T-helper 22 cell (primary cell): ENCODE measurements at regions not wholly inside any gene's neighbourhood (a gene's known extent, or its start where the extent isn't known, plus 50 kb on each side); places are given as distances from the start of the nearest gene placed in this dataset.

Experiments used
- DNase-seq: peaks from one replicate; pipeline ENCODE4 v3.0.0-alpha.2; 2020; ENCODE audit warnings: low read depth

GRCh38 chr2:225739328-225739727, 339.8 kb downstream of the NYAP2 start:
- no peak for DNase-seq

GRCh38 chr2:225738735-225739134, 339.2 kb downstream of the NYAP2 start:
- no peak for DNase-seq

- DNase-seq: no peak
These were observed 338.0 kb downstream of the NYAP2 start for GRCh38 chr2:225737556-225737955.

- no peak for DNase-seq
These were observed 336.3 kb downstream of the NYAP2 start for GRCh38 chr2:225735844-225736243.

DNA sequence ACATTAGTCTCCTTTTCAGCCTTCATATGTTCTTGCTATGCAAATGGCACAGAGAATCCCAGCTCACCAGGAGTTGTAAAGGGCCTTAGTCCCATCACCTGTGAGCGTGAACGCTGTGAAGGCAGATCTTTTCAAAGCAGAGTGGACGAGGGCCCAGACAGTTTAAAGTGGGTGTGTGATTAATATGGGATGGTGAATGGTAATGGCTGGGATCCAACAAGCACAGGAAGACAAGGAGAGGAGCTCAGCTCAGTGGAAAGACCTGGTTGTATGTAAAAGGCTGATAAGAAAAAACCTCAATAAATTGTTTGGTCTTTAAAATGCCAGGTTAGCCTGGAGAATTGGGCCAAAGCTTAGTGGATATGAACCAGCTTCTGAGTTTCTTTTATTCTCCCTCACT, 326.2 kb downstream of the NYAP2 start:
- no peak for DNase-seq
